SHP77 (cell line): ENCODE measurements at regions not wholly inside any gene's neighbourhood (a gene's known extent, or its start where the extent isn't known, plus 50 kb on each side); places are given as distances from the start of the nearest gene placed in this dataset.
"Not testable (repeated sequence)": the region's sequence is repeated elsewhere in the genome, so short reads cannot be mapped to it uniquely, and the experiment has no call there.

Experiments used
- DNase-seq, 2 experiments: peaks; one replicate each; lab custom pipeline; 2025; lab: John Stamatoyannopoulos, UW

DNA sequence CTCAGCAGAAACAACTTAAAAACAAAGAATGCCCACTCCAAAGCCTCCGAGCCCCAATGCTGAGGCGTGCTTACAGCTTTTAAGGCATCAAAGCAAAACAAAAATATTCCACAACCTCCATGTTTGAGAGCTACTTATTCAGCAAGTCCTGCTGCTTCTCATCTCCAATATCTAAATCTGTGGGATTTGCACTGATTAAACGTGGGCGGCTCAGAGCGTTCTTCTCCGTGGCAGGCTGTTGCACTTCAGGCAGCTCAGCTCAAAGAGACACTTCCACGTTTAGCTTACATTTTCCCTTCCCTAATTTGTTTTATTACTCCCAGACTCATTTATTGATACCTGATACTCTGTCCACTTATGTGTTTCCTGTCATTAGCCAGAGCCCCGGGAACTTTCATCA is 282.6 kb upstream of the MCTP2 start:
- no peak for DNase-seq

- DNase-seq: no peak
Measured at GRCh38 chr15:93943586-93943985, 287.8 kb upstream of the MCTP2 start.

- DNase-seq: no peak
Measured at GRCh38 chr15:93942269-93942694, 289.1 kb upstream of the MCTP2 start.

- DNase-seq: no peak
Measured at GRCh38 chr15:93941697-93942096, 289.7 kb upstream of the MCTP2 start.

DNA sequence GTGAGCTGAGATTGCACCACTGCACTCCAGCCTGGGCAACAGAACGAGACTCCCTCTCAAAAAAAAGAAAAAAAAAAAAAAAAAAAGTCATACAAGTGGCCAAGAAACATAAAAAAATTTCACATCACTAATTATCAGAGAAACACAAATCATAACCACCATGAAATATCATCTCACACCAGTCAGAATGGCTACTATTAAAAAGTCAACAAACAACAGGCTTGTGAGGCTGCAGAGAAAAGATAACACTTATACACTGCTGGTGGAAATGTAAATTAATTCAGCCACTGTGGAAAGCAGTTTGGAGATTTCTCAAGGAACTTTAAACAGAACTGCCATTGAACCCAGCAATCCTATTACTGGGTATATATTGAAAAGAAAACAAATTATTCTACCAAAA is 291.1 kb upstream of the MCTP2 start:
- DNase-seq: no peak

DNA sequence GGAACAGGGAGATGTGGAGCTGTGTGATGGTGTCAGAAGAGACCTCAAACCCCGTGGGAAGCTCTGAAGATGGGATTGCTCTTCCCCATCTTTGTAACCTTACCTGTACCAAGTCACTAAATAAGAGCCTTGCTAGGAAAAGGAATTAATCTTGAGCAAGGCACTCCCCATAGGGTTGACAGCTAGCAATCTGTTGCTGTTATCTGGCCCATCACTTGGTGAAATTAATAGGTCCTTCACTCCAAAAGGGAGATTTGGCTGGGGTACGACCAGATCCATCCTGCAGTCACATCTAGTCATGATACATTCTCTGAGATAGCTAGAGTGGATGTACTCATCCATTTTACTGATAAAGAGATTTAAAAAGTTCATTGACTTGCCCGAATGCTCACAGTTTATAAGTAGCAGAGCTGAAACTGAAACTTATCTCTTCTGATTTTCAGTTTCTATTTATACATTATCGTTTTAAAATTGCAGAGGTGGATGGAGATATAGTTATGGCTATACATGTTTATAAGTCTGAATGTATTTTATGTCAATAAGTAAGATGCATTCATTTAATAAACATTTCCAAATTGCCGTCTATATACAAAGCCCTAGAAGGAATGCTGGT is 299.1 kb upstream of the MCTP2 start:
- DNase-seq: no peak

GRCh38 chr15:93929375-93930094 is 301.8 kb upstream of the MCTP2 start:
- no peak for DNase-seq

DNA sequence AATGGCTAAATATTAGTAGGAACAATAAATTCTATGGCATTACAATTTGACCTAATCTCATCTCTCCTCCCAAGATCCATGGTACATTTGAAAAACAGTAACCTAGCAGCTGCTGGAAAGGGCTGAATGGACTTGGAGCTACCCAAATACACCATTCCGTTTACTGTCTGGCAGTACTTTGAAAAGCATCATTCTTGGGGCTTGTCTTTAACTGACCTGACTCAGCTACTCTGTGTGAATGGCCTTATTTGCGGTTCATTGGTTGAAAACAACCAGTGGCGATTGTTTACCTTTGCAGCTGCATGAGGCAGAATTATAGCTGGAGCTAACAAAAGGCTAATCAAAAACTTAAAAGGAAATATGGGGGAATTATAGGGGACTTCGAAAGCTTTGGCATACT is 311.2 kb upstream of the MCTP2 start:
- DNase-seq: no peak

DNA sequence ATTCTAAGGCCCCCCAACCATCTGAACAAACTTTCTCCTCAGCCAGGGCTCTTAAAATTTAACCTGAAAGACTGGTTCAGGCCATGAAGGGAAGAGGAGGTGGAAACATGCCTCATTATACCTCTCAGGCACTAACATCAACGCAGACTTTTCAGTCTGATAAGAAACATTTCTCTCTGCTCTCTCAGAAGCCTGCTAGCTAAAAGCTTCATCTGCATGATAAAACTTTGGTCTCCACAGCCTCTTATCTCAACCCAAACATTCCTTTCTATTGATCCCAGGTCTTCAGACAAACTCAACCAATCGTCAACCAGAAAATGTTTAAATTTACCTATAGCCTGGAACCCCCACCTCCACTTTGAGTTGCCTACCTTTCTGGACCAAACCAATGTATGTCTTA is 312.6 kb upstream of the MCTP2 start:
- DNase-seq: not testable (repeated sequence)

DNA sequence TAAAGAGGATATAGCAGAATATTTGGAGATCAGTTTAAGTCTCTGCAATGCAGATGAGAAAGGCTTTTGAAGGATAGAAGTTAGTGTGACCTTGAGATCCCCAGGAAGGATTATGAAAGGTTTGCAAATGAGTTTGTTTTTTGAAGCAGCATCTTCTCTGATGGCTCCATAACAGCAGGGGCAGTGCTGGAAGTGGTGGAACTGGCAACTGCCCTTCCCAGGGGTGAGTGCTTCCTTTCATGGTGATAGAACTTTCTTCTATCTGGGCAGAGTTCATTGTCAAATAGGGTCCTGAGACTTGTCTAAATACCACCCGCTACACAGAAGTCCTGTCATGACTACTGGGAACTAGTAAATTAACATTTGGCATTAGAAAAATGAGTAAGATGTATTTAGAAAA is 314.2 kb upstream of the MCTP2 start:
- DNase-seq: no peak

DNA sequence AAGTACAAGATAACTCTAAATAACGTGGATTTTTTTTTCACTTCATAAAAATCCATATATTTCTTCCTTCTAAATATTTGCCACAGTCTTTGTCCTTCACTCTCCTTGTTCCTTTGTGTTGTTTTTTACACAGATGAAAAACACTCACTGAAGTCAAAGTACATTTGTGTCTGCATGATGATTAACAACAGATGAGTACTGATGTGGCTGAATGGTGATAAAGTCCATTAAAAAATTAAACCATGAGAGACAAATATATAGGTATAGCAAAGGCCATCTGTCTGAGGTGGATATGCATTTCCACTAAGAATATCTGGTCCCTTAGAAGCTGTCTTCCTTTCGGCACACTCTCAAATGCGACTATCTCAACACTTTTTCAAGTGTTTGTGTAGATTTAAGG is 317.5 kb upstream of the MCTP2 start:
- DNase-seq: no peak

DNA sequence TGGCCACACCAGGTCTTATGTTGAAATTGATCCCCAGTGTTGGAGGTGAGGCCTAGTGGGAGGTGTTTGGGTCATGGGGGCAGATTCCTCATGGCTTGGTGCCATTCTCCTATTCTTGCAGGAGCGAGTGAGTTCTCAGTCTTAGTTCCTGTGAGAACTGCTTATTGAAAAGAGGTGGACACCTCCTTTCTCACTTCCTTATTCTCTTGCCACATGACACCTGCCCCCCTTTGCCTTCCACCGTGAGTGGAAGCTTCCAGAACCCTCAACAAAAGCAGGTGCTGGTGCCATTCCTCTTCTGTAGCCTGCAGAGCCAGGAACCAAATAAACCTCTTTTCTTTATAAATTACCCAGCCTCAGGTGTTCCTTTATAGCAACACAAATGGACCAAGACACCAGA is 318.1 kb upstream of the MCTP2 start:
- no peak for DNase-seq

GRCh38 chr15:93900476-93901400 is 330.6 kb upstream of the MCTP2 start:
- DNase-seq: peak; percentile 64 to 67

DNA sequence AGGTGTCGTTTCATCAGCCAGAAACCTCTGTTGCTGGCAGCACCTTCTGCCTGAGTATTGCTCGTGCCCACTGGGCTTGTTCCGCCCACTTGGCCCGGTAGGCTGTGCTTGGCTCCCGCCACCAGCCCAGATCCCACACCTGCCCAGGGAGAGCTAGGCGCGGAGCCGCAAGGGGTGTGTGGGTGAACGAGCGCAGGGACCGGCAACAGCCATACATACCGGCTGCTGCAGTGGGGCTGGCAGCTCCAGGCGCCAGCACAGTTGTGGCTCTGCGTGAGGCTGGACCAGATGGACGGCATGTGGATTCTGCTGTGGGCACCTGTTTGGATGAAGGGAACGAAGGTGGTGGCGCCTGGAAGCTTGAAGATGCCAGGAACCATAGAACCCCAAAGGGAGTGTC is 331.5 kb upstream of the MCTP2 start:
- DNase-seq: no peak

DNA sequence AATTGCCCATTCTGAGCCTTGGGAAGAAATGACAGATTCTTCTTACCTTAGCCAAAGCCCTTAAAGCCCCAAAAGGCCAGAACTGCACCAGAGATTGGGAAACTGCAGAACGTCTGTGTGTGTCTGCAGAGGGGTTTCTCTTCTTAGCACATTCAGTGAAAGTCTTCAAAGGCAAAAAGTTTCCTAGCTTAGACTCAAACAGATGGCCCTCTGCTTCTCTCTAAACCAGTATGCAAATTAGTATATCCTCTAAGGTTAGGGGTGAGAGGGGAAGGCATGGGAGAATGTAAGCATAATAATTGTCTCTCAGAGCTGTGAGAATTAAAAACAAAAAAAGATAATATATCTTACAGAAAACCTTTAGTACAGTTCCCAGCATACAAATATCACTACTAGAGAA is 334.0 kb upstream of the MCTP2 start:
- DNase-seq: no peak

- no peak for DNase-seq
Measured at GRCh38 chr15:93895976-93896770, 335.2 kb upstream of the MCTP2 start.

- DNase-seq: no peak
Measured at GRCh38 chr15:93894438-93895036, 336.8 kb upstream of the MCTP2 start.

DNA sequence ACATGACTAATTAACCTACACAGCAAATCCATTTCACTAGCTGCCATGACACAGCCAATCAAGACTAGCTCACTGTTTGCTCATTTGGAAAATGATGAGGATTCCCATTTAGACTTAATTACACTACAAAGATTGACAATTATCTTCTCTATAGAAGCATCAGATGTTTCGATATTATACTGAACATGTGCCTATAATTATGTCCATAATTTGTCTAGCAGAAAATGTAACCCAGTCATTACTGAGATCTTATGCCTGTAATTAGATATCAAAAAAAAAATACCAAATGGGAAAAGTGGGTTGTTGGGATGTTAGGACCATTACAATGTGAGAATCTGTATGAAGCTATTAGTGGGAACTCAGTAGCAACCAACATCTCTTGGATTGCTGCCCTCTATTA is 344.2 kb upstream of the MCTP2 start:
- DNase-seq: no peak

DNA sequence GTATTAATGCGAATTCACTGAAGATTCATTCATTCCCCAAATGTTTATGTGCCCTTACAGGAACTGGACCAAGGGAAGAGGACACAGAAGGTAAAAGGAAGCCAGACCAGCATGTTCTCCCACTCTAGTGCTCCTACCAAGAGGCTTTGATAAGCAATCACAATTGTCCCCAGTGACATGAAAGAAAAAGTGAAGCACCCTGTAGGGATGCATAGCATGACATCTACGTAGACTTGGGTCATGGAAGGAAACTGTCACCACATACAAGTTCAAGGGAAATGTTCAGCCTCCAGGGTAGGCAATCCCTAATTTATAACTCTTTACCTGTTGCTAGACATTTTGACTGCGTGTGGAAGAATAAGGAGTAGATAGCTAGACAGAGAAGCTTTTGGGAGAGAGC is 348.6 kb upstream of the MCTP2 start:
- DNase-seq: no peak

GRCh38 chr15:93882141-93882540 is 349.2 kb upstream of the MCTP2 start:
- DNase-seq: no peak

DNA sequence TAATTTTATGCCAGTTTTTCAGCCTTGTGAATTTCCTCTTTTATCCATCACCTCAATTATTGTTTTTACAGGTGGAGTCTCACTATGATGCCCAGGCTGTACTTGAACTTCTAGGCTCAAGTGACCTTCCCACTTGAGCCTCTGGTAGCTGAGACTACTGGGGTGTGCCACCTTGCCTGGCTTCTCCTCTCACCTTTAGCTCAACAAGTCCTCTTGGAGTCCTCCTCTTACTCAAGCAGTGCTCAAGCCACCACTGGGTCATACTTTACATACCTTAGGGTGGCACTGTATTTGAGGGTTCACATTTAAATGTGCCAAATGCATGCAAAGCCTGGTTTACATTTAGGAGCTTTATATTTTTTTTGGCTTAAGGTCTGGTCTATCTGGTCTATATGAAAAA is 350.1 kb upstream of the MCTP2 start:
- DNase-seq: no peak

DNA sequence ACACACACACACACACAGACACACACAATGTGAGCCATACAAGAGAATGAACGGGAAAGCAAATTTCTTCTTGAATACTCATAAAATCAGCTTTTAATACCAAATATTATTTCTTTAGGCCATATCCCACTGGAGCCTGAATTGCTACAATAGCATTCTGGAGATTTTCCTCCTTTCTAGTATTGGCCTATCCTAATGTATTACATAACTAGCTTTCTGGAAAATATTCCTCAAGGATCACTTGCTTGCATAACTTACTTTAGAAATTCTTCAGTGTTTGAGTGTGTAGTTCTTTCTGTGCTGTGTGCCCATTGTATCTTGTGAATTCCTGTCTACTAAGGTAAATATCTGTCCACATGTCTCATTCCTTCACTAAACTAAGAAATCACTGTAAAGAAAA is 351.0 kb upstream of the MCTP2 start:
- DNase-seq: no peak
